H9 (cell line): ENCODE measurements at regions not wholly inside any gene's neighbourhood (a gene's known extent, or its start where the extent isn't known, plus 50 kb on each side); places are given as distances from the start of the nearest gene placed in this dataset.

Source experiments
- DNase-seq: peaks from one replicate; pipeline ENCODE4 v3.0.0-alpha.2; 2017
- H2AFZ ChIP-seq: one replicate; pipeline ENCODE4 v1.6.1; 2013; ENCODE audit warnings: mild to moderate bottlenecking, low read length, control low read depth, moderate library complexity
- H2AK5ac ChIP-seq: 2 replicates; pipeline ENCODE4 v1.6.1; 2013; ENCODE audit warnings: low read length, control low read depth, mixed read lengths; ENCODE audit not compliant: insufficient read length
- H2BK120ac ChIP-seq: one replicate; pipeline ENCODE4 v1.6.1; 2013; ENCODE audit warnings: low read depth, mild to moderate bottlenecking, low read length, control low read depth, inconsistent platforms; ENCODE audit not compliant: poor library complexity, severe bottlenecking
- H2BK12ac ChIP-seq: 2 replicates; pipeline ENCODE4 v1.6.1; 2013; ENCODE audit warnings: low read length, control low read depth, mixed read lengths, low read depth; ENCODE audit not compliant: insufficient read length
- H2BK15ac ChIP-seq: 2 replicates; pipeline ENCODE4 v1.6.1; 2013; ENCODE audit warnings: low read depth, low read length, control low read depth
- H2BK20ac ChIP-seq: one replicate; pipeline ENCODE4 v1.6.1; 2013; ENCODE audit warnings: low read depth, mild to moderate bottlenecking, low read length, control low read depth, inconsistent platforms; ENCODE audit not compliant: poor library complexity, severe bottlenecking
- H2BK5ac ChIP-seq: 2 replicates; pipeline ENCODE4 v1.6.1; 2013; ENCODE audit warnings: low read length, control low read depth, mixed read lengths; ENCODE audit not compliant: insufficient read length
- H3K14ac ChIP-seq: 2 replicates; pipeline ENCODE4 v1.6.1; 2013; ENCODE audit warnings: low read length, control low read depth; ENCODE audit not compliant: insufficient read depth
- H3K18ac ChIP-seq: 2 replicates; pipeline ENCODE4 v1.6.1; 2013; ENCODE audit warnings: low read depth, mild to moderate bottlenecking, mixed read lengths, low read length, control low read depth; ENCODE audit not compliant: insufficient read length
- H3K23ac ChIP-seq: 2 replicates; pipeline ENCODE4 v1.6.1; 2013; ENCODE audit warnings: low read length, control low read depth, mixed read lengths, low read depth; ENCODE audit not compliant: insufficient read length
- H3K23me2 ChIP-seq: 2 replicates; pipeline ENCODE4 v1.6.1; 2013; ENCODE audit warnings: low read depth, mild to moderate bottlenecking, mixed read lengths, low read length, control low read depth; ENCODE audit not compliant: insufficient read length, poor library complexity, severe bottlenecking
- H3K27ac ChIP-seq: 2 replicates; pipeline ENCODE4 v1.5.1; 2013; ENCODE audit warnings: low read length, control low read depth, mixed read lengths, low read depth; ENCODE audit not compliant: insufficient read length
- H3K27me3 ChIP-seq: 2 replicates; pipeline ENCODE4 v1.6.1; 2013; ENCODE audit warnings: low read length, control low read depth, inconsistent platforms; ENCODE audit not compliant: insufficient read depth
- H3K4ac ChIP-seq: 2 replicates; pipeline ENCODE4 v1.6.1; 2013; ENCODE audit warnings: low read depth, mild to moderate bottlenecking, control low read depth, inconsistent platforms, low read length, moderate library complexity
- H3K4me1 ChIP-seq: 2 replicates; pipeline ENCODE4 v1.6.1; 2013; ENCODE audit warnings: low read length, control low read depth, inconsistent platforms; ENCODE audit not compliant: insufficient read depth
- H3K4me2 ChIP-seq: 2 replicates; pipeline ENCODE4 v1.6.1; 2013; ENCODE audit warnings: low read length, control low read depth, mixed read lengths; ENCODE audit not compliant: insufficient read length, insufficient read depth
- H3K56ac ChIP-seq: 2 replicates; pipeline ENCODE4 v1.6.1; 2013; ENCODE audit warnings: low read depth, mild to moderate bottlenecking, mixed read lengths, low read length, control low read depth; ENCODE audit not compliant: insufficient read length
- H3K79me1 ChIP-seq: 2 replicates; pipeline ENCODE4 v1.6.1; 2013; ENCODE audit warnings: low read depth, mild to moderate bottlenecking, moderate library complexity, low read length, control low read depth, inconsistent platforms; ENCODE audit not compliant: insufficient read depth, poor library complexity, severe bottlenecking
- H3K79me2 ChIP-seq: 2 replicates; pipeline ENCODE4 v1.6.1; 2013; ENCODE audit warnings: low read length, control low read depth, inconsistent platforms; ENCODE audit not compliant: insufficient read depth
- H3K9ac ChIP-seq: 2 replicates; pipeline ENCODE4 v1.6.1; 2013; ENCODE audit warnings: low read length, control low read depth, mixed read lengths; ENCODE audit not compliant: insufficient read length; ENCODE audit errors: extremely low read depth
- H3K9me3 ChIP-seq: one replicate; pipeline ENCODE4 v1.6.1; 2013; ENCODE audit warnings: low read depth, low read length, inconsistent platforms; ENCODE audit not compliant: control insufficient read depth
- H3T11ph ChIP-seq: one replicate; pipeline ENCODE4 v1.6.1; 2013; ENCODE audit warnings: mild to moderate bottlenecking, low read length, control low read depth, inconsistent platforms
- H4K20me1 ChIP-seq: one replicate; pipeline ENCODE4 v1.6.1; 2013; ENCODE audit not compliant: control insufficient read depth, insufficient read length, insufficient read depth
- H4K5ac ChIP-seq: 2 replicates; pipeline ENCODE4 v1.6.1; 2013; ENCODE audit warnings: low read depth, mild to moderate bottlenecking, mixed read lengths, low read length, control low read depth; ENCODE audit not compliant: insufficient read length
- H4K8ac ChIP-seq: replicated peaks from 2 replicates; pipeline ENCODE4 v1.6.1; 2013; ENCODE audit warnings: low read length, control low read depth, mixed read lengths, low read depth; ENCODE audit not compliant: insufficient read length
- H4K91ac ChIP-seq: 2 replicates; pipeline ENCODE4 v1.6.1; 2013; ENCODE audit warnings: low read depth, mild to moderate bottlenecking, moderate library complexity, mixed read lengths, low read length, control low read depth; ENCODE audit not compliant: insufficient read length
- H3K27ac Mint-ChIP-seq, 3 experiments: 2 replicates in 2 of 3; 3 replicates in 1 of 3; pipeline ENCODE4 v1.8.0; 2020 to 2021; ENCODE audit warnings: mixed read lengths in 3 of 3, mild to moderate bottlenecking in 1 of 3, moderate library complexity in 1 of 3
- H3K27me3 Mint-ChIP-seq: 2 replicates; pipeline ENCODE4 v1.8.0; 2021; ENCODE audit warnings: low read depth, mild to moderate bottlenecking, moderate library complexity, mixed read lengths
- H3K36me3 Mint-ChIP-seq, 3 experiments: 2 replicates in 2 of 3; 3 replicates in 1 of 3; pipeline ENCODE4 v1.8.0; 2020 to 2021; ENCODE audit warnings: low read depth in 3 of 3, mixed read lengths in 3 of 3; ENCODE audit not compliant: insufficient read depth in 1 of 3
- H3K4me1 Mint-ChIP-seq, 2 experiments: 2 replicates each; pipeline ENCODE4 v1.8.0; 2020; ENCODE audit warnings: mixed read lengths in 2 of 2
- H3K4me3 Mint-ChIP-seq, 2 experiments: 2 replicates in 1 of 2; 3 replicates in 1 of 2; pipeline ENCODE4 v1.8.0; 2020 to 2021; ENCODE audit warnings: mild to moderate bottlenecking in 2 of 2, mixed read lengths in 2 of 2, moderate library complexity in 1 of 2
- H3K9me3 Mint-ChIP-seq, 2 experiments: 2 replicates in 1 of 2; 3 replicates in 1 of 2; pipeline ENCODE4 v1.8.0; 2020; ENCODE audit warnings: mild to moderate bottlenecking in 2 of 2, mixed read lengths in 2 of 2, moderate library complexity in 1 of 2
- CTCF ChIP-seq: fragments of 200-600 bp; sonication (generic); conservative IDR thresholded peaks from 3 replicates; pipeline ENCODE4 v1.8.0; 2021; ENCODE audit warnings: antibody characterized with exemption, mild to moderate bottlenecking
- WGBS: extraction: QIAGEN DNeasy Blood & Tissue Kit; methylation state at CpG from one replicate; pipeline ENCODE4 v1.1.7; 2013; ENCODE audit warnings: missing lambda C conversion rate, low lambda C conversion rate, mixed read lengths; ENCODE audit not compliant: insufficient read length; ENCODE audit errors: extremely low coverage; 5-methylcytosine and 5-hydroxymethylcytosine counted together

GRCh38 chr12:131609762-131610161, 101.1 kb upstream of the SFSWAP start:
- TF ChIP-seq CTCF: no peak
- no peaks in the 10 kb centered on the region for H3K9me3 ChIP-seq
- Mint-ChIP-seq H3K4me1 (peaks cover 8 to 11% of the 10 kb centered on the region in 2 experiments), H3K36me3 (no peaks in the 10 kb centered on the region), H3K4me3 (no peak overlapping the region), H3K27me3 (peaks cover 7% of the 10 kb centered on the region), H3K27ac (no peak overlapping the region; a peak in 1 of 7 replicates), H3K9me3 (no peaks in the 10 kb centered on the region; a peak in 1 of 5 replicates)
- H2BK20ac ChIP-seq: no peak overlapping the region
- H4K8ac ChIP-seq: no peak overlapping the region
- H3K79me2 ChIP-seq: no peaks in the 10 kb centered on the region
- no peak overlapping the region for H3K27ac ChIP-seq
- H3K14ac ChIP-seq: no peak overlapping the region
- no peak overlapping the region for H2BK15ac ChIP-seq
- no peak overlapping the region for H2BK5ac ChIP-seq
- H2AK5ac ChIP-seq: no peak overlapping the region
- no peaks in the 10 kb centered on the region for H3K27me3 ChIP-seq
- H3K79me1 ChIP-seq: no peaks in the 10 kb centered on the region
- H3K4ac ChIP-seq: no peak overlapping the region
- no peak overlapping the region for H2BK12ac ChIP-seq
- no peak overlapping the region for H2BK120ac ChIP-seq
- no peaks in the 10 kb centered on the region for H3K23me2 ChIP-seq
- no peak overlapping the region for H3K4me2 ChIP-seq
- H3K9ac ChIP-seq: no peak overlapping the region
- DNase-seq: no peak
- no peak overlapping the region for H3K18ac ChIP-seq
- no peak overlapping the region for H4K91ac ChIP-seq
- no peaks in the 10 kb centered on the region; the same call in 1 of the 2 replicates for H3K4me1 ChIP-seq
- no peak overlapping the region for H4K5ac ChIP-seq
- WGBS: no CpG with 5 or more reads among the region's 9 CpGs
- H2AFZ ChIP-seq: no peak overlapping the region
- peaks cover 2% of the 10 kb centered on the region for H4K20me1 ChIP-seq
- H3K56ac ChIP-seq: no peak overlapping the region
- no peak overlapping the region for H3T11ph ChIP-seq
- H3K23ac ChIP-seq: no peak overlapping the region
